ENCODE measurements at regions not wholly inside any gene's neighbourhood (a gene's known extent, or its start where the extent isn't known, plus 50 kb on each side); places are given as distances from the start of the nearest gene placed in this dataset.

DNA sequence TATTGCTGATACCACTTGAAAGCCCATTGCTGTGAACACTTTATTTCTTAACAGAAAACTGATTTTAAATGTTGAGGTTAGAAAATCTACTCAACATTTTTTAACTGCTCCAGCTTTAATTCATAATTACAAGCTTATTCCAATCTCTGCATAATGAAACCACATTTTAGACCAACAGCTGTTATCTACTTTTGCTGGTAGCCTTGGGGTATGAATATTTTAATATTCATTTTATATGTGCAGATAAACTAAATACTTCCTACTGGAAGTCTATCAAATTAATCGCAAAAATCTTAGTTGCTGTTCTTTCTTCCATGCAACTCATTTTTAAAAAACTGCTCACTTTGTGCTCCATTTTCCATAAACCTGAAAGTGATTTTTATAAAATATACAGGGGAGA lies 189.3 kb upstream of the SLC35B3 start:
- no peak for DNase-seq (ENCODE audit: low spot score)

DNA sequence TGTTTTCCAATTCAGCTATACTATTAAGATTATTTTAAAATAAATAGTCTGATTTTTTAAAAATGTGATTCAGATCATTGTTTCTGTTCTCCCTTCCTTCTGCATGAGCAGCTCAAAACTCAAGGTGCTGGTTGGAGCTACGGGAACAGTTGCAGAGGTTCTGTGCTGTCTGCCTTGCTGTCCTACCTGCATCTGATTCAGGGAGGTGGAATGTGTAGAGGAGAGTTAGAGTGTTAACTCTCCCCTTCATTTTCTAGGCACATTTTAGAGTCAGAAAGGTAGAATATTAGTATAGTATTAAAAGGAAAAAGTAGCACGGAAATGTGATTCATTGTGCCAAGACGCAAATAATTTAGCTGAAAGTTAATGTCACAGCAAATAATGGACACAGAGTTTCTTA lies 188.1 kb upstream of the SLC35B3 start:
- DNase-seq (ENCODE audit: low spot score): no peak

DNA sequence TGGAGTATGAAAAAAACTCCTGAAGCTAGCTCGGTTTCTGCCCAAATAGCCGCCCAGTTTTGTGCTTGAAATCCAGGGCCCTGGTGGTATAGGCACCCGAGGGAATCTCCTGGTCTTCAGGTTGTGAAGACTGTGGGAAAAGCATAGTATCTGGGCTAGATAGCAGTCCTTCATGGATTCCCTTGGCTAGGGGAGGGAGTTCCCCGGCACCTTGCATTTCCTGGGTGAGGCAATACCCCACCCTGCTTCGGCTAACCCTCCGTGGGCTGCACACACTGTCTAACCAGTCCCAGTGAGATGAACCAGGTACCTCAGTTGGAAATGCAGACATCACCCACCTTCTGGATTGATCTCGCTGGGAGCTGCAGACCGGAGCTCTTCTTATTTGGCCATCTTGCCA lies 184.5 kb upstream of the SLC35B3 start:
- DNase-seq (ENCODE audit: low spot score): no peak

DNA sequence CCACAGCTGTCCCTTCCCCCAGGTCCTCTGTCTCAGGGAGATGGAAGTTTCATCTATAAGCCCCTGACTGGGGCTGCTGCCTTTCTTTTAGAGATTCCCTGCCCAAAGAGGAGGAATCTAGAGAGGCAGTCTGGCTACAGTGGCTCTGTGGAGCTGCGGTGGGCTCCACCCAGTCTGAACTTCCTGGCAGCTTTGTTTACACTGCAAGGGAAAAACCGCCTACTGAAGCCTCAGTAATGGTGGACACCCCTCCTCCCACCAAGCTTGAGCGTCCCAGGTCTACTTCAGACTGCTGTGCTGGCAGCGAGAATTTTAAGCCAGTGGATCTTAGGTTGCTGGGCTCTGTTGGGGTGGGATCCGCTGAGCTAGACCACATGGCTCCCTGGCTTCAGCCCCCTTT lies 184.1 kb upstream of the SLC35B3 start:
- peak; percentile 5 for DNase-seq (ENCODE audit: low spot score)

DNA sequence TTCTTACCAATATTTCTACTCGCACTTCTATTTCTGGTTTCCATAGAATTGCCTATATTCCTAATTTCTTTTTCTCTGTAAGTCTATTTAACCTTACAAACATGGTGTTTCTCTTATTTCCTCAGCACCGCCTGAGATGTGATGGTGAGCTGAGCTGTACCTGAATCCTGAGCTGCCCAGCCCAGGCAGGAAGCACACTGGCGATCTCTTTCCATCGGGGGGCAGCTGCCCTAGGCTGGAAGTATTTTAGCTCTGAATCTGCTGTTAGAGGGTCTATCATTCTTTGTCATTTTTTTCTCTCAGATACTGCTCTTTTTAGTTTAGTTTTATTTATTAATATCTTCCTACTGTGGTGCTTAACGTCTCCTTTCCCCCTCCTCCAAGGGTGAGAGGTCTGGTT lies 173.4 kb upstream of the SLC35B3 start:
- no peak for DNase-seq (ENCODE audit: low spot score)

GRCh38 chr6:8589941-8590729 lies 154.8 kb upstream of the SLC35B3 start:
- no peak for DNase-seq (ENCODE audit: low spot score)

- no peak for DNase-seq (ENCODE audit: low spot score)
Measured at GRCh38 chr6:8588176-8588575, 152.8 kb upstream of the SLC35B3 start.

- no peak for DNase-seq (ENCODE audit: low spot score)
Measured at GRCh38 chr6:8583291-8583690, 147.9 kb upstream of the SLC35B3 start.

DNA sequence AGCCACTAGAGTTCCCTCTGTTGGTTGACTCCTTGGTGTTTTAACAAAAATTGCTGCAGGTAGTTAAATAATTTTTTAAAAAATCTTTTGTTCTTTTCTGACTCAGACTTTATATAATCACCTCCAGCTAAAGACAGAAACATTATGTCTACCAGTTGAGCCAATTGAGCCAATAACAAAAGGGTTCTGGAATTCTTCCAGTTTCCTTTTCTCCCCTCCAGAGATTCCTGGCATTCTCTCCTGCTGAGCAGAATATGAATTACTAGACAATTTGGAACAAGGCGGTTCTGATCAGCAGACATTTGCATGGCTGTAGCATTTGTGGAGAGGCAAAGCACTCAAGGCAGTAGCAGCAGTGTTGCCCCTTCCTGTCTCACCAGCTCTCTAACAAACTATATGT lies 144.0 kb upstream of the SLC35B3 start:
- no peak for DNase-seq (ENCODE audit: low spot score)

DNA sequence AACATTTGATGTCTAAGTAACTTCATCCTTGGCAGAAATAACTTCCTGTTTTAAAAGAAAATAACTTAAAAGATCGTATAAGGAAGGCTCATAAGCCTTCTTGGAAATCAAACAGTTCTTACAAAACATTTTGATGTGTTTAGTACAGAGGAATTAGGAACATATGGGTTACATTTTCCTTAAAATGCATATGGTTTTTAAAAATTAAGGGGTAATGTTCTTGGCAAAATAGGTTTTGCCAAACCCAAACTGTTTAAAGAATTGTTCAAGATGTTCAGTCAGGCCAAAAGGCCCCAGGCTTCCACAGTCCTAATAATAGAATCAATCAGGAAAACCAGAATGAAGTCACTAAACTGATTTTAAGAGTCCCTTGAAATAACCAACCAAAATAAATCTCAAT lies 142.7 kb upstream of the SLC35B3 start:
- DNase-seq (ENCODE audit: low spot score): no peak

GRCh38 chr6:8574749-8575468 lies 139.6 kb upstream of the SLC35B3 start:
- no peak for DNase-seq (ENCODE audit: low spot score)

- DNase-seq (ENCODE audit: low spot score): no peak
Measured at GRCh38 chr6:8574311-8574710, 139.0 kb upstream of the SLC35B3 start.

DNA sequence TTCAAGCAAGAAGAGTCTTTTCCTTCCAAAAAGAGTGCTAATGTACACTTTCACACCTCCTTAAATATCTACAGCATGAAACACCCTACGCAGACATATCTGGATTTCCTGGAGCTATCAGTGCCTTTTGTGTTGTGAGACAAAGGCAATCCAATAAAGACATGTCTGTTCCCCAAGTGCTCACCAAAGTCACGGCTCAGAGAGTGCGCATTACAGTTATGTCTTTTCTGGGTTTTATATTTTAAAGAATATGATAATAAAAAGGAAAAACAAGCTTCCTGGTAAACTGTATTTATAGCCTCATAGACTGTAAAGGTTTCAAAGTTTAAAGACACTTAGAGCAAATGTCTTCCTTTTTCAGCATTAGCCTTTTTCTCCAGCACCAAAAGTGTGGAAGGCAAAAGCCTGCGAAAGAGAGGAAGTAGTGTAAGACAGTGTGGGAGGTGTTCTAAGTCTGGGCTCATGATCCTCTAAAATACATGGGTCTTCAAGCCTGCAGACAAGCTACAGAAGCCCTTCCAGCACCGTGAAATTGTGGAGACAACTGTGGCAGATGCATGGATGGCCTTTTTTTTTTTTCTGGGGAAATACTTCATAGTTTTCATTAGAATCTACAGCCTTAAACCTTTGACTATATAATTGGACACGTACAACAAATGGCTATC lies 135.0 kb upstream of the SLC35B3 start:
- no peak for DNase-seq (ENCODE audit: low spot score)

- no peak for DNase-seq (ENCODE audit: low spot score)
Measured at GRCh38 chr6:8562125-8562524, 126.8 kb upstream of the SLC35B3 start.

DNA sequence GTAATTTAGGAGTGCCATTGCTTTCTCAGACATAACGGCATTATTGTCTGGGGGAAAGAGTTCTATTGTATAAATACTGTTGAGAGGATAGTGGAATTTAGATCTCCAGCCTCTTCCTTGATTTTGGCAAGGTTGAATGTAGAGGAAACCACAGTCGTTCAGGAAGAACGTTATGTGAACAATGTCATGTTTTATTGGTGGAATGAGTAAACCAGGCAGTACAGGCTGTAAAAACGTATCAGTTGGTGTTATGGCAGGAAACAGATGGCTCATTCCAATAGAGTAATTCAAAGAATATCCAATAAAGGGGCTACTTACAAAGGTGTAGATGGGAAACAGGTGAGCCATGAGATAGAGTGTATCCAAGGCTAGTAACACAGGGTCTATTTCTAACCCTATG lies 123.6 kb upstream of the SLC35B3 start:
- no peak for DNase-seq (ENCODE audit: low spot score)

DNA sequence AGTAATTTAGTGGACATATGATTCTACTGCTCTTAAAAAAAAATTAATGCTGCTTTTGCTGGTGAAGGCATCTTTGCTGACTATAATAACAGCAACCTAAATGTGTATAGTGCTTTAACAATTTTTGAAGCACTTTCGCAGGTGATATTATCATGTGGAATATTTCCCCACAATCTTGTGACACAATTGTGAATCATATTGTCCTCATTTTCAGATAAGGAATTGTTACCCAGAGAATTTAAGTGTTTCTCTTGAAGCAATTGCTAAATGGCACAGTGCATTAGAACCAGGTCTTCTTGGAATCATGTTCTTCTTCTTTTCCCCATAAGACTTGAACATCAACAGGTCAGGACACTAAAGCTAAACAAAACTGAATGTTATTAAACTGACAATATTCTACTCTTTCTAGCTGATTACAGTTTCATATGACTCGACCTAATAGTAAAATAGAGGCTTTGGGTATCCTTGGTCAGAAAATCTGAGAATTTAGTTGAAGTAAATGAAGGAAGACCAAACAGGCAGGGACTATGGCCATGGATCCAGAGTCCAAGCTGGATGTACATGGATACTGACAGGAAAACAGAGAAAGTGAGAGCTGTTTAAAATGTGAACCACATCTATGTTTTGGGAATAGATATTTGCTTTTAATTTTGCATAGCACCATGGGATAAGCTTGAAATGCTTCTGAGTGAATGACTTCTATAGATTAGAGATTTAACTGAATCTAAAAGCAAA lies 121.8 kb upstream of the SLC35B3 start:
- DNase-seq (ENCODE audit: low spot score): no peak

DNA sequence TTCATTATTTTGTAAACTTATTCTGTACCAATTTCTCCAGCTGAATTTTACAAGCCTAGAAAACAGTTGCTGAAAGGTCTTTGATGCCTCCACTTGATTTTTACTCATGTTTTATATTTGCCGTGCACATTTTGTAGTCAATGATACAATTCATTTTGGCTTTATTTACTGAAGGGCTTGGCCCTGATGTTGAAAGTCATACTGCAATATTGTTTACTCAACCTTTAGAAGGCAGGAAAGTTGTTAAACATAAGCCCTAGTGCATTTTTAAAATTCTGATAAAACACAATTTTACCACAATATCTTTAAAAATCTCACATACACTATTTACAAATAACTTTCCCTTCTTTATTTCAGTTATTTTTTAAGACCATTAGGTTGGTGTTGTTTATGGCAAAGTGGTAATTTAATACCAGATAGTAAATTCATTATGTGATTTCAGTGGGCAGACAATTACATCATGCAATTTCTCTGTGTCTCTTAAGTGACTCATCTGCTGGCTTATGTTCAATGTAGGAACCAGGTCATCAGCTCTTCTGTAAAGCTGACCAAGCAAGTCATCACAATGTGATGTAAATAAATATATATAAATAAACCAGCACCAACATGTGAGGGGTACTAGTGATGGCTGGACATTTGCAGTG lies 121.1 kb upstream of the SLC35B3 start:
- peak; percentile 8 for DNase-seq (ENCODE audit: low spot score)

DNA sequence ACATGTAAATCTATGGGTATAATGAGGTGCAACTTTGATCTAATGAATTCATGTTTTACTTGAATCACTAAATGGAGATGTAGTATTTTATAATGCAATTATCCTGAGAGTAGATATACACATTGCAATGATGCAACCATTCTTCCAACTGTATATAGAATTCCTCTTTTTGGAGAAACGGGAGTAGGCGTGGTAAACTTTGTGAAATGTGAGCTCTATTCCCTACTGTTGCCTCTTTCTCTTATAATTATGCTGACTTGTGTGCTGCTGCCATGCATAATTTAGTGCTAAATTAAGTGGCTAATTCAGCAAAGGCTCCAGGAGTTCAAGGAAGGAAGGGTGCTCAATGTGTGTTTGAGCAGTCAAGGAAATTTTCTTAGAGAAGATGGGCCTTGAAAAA lies 116.6 kb upstream of the SLC35B3 start:
- no peak for DNase-seq (ENCODE audit: low spot score)

DNA sequence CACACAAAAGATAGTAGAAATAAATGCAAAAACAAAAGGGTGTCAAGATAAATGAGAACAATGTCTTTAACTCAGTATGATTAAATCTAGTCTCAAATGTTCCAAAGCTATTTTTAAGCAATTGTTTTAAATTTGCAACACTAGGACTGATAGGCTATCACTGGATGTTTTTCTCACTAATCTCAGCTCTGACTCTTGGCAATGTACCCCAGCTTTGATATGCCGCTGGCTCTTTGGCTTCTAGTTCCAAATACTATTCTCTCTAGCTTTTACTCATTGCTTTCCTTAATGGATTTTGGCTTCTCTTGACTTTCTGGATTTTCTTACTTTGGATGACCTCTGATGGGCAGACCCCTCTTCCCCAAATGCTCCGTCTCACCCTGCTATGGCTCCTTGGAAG lies 116.0 kb upstream of the SLC35B3 start:
- no peak for DNase-seq (ENCODE audit: low spot score)

DNA sequence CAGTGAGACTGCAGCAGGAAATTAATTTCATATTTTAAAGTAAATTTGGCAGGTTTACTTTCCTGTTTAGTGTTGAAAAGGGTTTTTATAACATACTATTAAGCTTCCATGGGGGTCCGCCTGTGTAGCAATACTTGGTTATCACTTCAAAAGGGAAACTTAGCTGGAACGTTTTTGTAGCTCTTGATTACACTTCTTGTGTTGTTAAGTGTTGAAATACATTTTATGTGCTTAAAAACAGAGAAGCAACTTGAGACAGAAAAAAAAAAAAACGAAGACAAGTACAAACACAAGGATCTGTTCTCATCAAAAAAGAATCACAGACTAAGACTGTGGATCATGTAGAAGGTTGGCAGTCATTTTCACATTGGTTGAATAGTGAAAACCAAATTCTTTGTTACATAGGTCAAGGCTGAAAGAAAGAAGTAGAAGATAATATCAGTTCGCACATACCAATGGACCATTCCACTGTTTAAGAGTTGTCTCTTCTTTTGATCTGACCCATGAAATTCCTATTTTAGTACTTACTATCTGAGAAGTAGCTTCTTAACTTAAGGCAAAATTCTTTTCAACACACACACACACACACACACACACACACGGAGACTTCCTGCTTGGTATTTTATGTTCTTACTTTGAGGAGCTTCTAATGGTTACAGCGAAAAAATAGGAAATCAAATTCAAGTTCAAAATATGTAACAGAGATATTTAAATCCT lies 113.9 kb upstream of the SLC35B3 start:
- DNase-seq (ENCODE audit: low spot score): no peak

DNA sequence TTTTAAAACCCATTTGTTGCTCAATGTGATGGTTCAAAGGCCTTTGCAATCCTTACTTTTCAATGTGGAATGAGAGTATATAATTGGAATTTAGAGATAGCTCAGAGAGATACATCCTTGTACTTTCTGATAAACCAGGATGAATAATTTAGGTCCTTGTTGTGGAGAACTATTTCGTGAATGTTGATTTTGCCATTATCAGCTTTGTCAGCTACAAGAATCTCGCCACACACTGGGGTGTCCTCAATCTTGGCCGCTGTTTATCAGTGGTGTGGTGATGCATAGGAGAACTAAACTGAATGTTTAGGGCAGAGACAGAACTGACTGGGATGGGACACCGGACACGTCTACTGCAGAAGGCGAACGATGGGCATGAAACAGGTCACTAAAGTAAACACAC lies 111.2 kb upstream of the SLC35B3 start:
- no peak for DNase-seq (ENCODE audit: low spot score)
